Nephron (organoid): ENCODE measurements at regions not wholly inside any gene's neighbourhood (a gene's known extent, or its start where the extent isn't known, plus 50 kb on each side); places are given as distances from the start of the nearest gene placed in this dataset.
"Not testable (repeated sequence)": the region's sequence is repeated elsewhere in the genome, so short reads cannot be mapped to it uniquely, and the experiment has no call there.

Experiments used
- H3K27ac Mint-ChIP-seq, 3 experiments: 2 replicates each; pipeline ENCODE4 v1.8.0; 2020; ENCODE audit warnings: mixed read lengths in 3 of 3, mild to moderate bottlenecking in 2 of 3, moderate library complexity in 1 of 3
- H3K27me3 Mint-ChIP-seq: 2 replicates; pipeline ENCODE4 v1.8.0; 2021; ENCODE audit warnings: low read depth, mild to moderate bottlenecking, moderate library complexity, mixed read lengths
- H3K36me3 Mint-ChIP-seq: 2 replicates; pipeline ENCODE4 v1.8.0; 2020; ENCODE audit warnings: low read depth, mixed read lengths
- H3K4me1 Mint-ChIP-seq: 2 replicates; pipeline ENCODE4 v1.8.0; 2020; ENCODE audit warnings: mixed read lengths
- H3K4me3 Mint-ChIP-seq, 3 experiments: 2 replicates each; pipeline ENCODE4 v1.8.0; 2020; ENCODE audit warnings: mild to moderate bottlenecking in 3 of 3, mixed read lengths in 3 of 3, moderate library complexity in 2 of 3
- H3K9me3 Mint-ChIP-seq: 2 replicates; pipeline ENCODE4 v1.8.0; 2020; ENCODE audit warnings: mixed read lengths
- TF ChIP-seq, protein P1 (sequence below), 3 experiments: fragments of 200-600 bp; sonication (generic); IDR thresholded peaks; one replicate each; pipeline ENCODE4 v1.5.0; 2021; ENCODE audit warnings: antibody characterized with exemption in 3 of 3; ENCODE audit not compliant: unreplicated experiment in 3 of 3

DNA sequence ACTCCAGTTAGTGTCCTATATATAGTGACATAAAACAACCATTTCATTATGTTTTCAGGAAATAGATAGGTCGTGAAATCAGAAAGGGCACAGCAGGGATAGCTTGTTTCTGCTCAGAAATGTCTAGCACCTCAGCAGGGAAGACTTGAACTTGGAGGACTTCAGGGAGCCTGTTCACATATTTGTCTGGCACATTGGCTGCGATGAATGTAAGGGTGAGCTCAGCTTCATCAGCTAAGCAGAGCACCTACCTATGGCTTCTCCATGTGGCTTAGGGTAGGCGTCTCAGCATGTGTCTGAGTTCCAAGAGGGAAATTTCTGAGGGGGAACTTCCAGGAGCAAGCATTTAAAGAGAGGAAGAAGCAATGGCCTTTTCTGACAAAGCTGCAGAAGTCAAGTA lies 126.2 kb downstream of the PCDH10 start:
- TF ChIP-seq, protein P1, sequence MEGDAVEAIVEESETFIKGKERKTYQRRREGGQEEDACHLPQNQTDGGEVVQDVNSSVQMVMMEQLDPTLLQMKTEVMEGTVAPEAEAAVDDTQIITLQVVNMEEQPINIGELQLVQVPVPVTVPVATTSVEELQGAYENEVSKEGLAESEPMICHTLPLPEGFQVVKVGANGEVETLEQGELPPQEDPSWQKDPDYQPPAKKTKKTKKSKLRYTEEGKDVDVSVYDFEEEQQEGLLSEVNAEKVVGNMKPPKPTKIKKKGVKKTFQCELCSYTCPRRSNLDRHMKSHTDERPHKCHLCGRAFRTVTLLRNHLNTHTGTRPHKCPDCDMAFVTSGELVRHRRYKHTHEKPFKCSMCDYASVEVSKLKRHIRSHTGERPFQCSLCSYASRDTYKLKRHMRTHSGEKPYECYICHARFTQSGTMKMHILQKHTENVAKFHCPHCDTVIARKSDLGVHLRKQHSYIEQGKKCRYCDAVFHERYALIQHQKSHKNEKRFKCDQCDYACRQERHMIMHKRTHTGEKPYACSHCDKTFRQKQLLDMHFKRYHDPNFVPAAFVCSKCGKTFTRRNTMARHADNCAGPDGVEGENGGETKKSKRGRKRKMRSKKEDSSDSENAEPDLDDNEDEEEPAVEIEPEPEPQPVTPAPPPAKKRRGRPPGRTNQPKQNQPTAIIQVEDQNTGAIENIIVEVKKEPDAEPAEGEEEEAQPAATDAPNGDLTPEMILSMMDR (IDR thresholded peaks at IDR 0.05; ENCODE audit: unreplicated experiment in 3 of 3) = no peak
- Mint-ChIP-seq H3K27ac (no peak overlapping the region), H3K4me3 (no peak overlapping the region), H3K9me3 (peaks cover 5% of the 10 kb centered on the region), H3K4me1 (no peaks in the 10 kb centered on the region), H3K27me3 (no peaks in the 10 kb centered on the region), H3K36me3 (peaks cover 4% of the 10 kb centered on the region)

DNA sequence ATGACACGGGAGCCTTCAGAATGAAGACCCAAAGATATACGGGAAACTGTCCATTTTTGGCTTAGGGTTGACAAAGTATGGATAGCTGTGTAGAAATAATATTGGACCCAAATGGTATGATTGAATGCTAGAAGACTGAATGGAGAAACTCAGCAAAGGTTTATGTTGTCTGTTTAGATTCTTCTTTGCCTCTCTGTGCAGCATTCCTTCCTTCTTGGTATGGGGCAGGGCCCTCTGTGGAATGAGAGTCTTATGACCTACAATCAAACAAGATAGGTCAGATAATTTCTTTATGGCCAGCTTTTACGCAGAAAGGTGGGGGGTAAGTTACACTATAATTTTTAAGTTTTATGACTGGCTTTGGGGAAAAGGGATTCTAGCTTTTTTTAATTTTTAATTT lies 124.3 kb downstream of the PCDH10 start:
- Mint-ChIP-seq H3K36me3 (peaks cover 4% of the 10 kb centered on the region), H3K27ac (no peak overlapping the region), H3K27me3 (no peaks in the 10 kb centered on the region), H3K4me3 (no peak overlapping the region), H3K9me3 (peaks cover 5% of the 10 kb centered on the region), H3K4me1 (no peaks in the 10 kb centered on the region)
- TF ChIP-seq, protein P1 (IDR thresholded peaks at IDR 0.05; ENCODE audit: unreplicated experiment in 3 of 3) = no peak

DNA sequence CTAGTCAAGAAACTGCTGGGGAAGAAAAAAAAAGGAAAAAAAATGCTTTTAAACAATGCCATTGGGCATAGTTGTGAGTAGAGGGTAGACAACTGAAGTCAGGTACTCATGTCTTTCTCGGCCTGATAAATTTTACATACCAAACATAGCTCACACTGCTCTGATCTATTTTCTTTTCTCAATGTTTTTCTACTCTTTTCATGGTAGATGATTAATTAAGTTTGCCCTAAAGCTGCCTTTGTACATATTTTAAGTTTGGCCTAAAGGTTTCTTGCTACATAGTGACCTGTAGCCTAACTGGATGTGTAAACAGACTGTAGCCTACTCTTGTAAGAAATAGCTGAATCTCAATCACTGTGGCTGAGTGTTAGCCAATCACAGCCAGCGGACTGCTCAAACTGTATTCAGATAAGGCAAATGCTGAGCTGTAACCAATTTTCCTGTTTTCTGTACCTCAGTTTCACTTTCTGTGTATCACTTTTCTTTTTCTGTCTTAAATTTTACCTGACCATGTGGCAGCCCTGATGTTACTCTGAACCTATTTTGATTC lies 121.0 kb downstream of the PCDH10 start:
- H3K4me1 Mint-ChIP-seq = no peaks in the 10 kb centered on the region
- H3K27me3 Mint-ChIP-seq = no peaks in the 10 kb centered on the region
- no peaks in the 10 kb centered on the region for H3K36me3 Mint-ChIP-seq
- H3K4me3 Mint-ChIP-seq = no peak overlapping the region
- TF ChIP-seq, protein P1 (IDR thresholded peaks at IDR 0.05; ENCODE audit: unreplicated experiment in 3 of 3) = no peak
- no peaks in the 10 kb centered on the region for H3K9me3 Mint-ChIP-seq
- H3K27ac Mint-ChIP-seq = peak overlapping the region in 1 of 3 experiments; percentile 22

DNA sequence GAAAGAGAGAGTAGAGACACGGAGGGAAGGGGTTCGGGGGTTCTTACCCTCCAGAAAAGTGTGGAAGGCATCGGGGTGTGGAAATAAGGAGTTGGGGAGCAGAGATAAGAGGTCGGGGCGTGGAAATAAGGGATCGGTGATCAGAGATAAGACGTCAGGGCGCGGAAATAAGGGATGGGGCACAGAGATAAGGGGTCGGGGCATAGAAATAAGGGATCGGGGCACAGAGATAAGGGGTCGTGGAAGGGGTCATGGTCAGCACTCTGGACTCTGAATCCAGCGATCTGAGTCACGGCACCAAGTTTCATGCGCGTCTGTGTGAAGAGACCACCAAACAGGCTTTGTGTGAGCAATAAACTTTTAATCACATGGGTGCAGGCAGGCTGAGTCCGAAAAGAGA lies 119.1 kb downstream of the PCDH10 start:
- TF ChIP-seq, protein P1 (IDR thresholded peaks at IDR 0.05; ENCODE audit: unreplicated experiment in 3 of 3) = no peak
- Mint-ChIP-seq H3K4me1 (no peaks in the 10 kb centered on the region), H3K27ac (no peak overlapping the region), H3K4me3 (no peak overlapping the region), H3K9me3 (no peaks in the 10 kb centered on the region), H3K36me3 (no peaks in the 10 kb centered on the region), H3K27me3 (no peaks in the 10 kb centered on the region)

DNA sequence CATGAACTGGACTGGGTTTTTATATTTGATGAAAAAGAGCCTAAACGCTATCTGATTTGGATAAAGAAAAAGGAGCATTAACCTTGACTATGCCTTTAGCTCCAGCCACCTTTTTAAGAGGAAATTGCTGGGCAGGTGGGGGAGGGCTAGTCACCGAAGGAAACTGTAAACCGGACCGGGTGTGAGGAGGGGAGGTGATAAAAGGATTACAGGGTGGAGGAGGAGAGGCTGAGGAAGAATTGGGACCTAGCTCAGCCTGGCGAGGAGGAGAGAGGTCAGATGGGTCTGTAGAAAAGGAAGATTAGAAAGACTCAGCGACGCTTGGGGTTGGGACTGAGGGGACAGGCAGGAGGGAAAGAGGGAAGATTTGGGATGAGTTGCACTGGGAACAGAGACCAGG lies 118.4 kb downstream of the PCDH10 start:
- not testable (repeated sequence) for H3K4me3 Mint-ChIP-seq, H3K9me3 Mint-ChIP-seq, H3K27me3 Mint-ChIP-seq, H3K36me3 Mint-ChIP-seq, H3K27ac Mint-ChIP-seq, H3K4me1 Mint-ChIP-seq

DNA sequence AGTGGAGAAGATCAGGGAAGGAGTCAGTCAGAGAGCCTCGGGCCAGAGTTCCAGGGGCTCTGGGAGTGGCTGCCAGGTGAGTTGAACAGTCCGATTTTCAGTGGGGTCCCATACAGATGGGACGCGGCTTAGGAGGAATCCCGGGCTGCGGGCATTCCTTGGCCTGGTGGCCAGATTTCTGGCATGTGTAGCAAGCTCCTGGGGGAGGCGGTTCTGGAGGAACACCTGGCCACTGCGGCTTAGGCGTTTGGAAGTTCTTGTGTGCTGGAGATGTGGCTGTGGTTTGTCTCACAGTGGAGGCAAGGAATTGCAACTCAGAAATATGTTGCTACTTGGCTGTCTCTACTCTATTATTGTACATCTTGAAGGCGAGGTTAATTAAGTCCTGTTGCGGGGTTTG lies 117.9 kb downstream of the PCDH10 start:
- not testable (repeated sequence) for H3K36me3 Mint-ChIP-seq, H3K4me1 Mint-ChIP-seq, H3K9me3 Mint-ChIP-seq, H3K27me3 Mint-ChIP-seq, H3K27ac Mint-ChIP-seq, H3K4me3 Mint-ChIP-seq

DNA sequence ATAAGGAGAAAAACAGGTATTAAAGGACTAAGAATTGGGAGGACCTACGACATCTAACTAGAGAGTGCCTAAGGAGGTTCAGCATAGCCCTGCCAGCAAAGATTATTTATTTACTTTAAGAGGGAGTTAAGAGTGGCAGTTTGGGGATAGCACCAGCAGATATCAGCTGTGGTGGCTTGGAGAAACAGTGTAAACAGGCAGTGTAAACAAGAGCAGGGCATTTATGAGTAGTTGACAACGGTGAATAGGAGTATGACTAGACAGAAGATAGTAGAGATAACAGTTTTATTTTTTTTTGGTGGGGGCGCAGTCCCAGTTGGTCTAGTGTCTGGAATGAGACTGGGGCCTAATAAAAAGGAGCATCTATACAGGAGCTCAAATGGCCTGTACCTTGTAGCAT lies 115.2 kb downstream of the PCDH10 start:
- H3K4me3 Mint-ChIP-seq, H3K4me1 Mint-ChIP-seq, H3K9me3 Mint-ChIP-seq: not testable (repeated sequence)

More for the DNA sequence above, 115.2 kb downstream of the PCDH10 start:
- not testable (repeated sequence) for H3K36me3 Mint-ChIP-seq, H3K27me3 Mint-ChIP-seq, H3K27ac Mint-ChIP-seq
